Choroid plexus epithelial cell (primary cell): ENCODE measurements at regions not wholly inside any gene's neighbourhood (a gene's known extent, or its start where the extent isn't known, plus 50 kb on each side); places are given as distances from the start of the nearest gene placed in this dataset.
A peak's percentile ranks its signal among the peaks of the same experiment; 100 is the strongest.

Experiments
- DNase-seq: peaks from one replicate; pipeline ENCODE4 v3.0.0-alpha.2; 2010; ENCODE audit warnings: low read depth
- H3K4me3 ChIP-seq: 2 replicates; pipeline ENCODE4 v1.5.1; 2011; ENCODE audit warnings: low read depth, mild to moderate bottlenecking, control low read depth, low read length, moderate library complexity
- TF ChIP-seq, protein P1 (sequence below): conservative IDR thresholded peaks from 2 replicates; pipeline ENCODE4 v1.5.1; 2011; ENCODE audit warnings: low read depth, mild to moderate bottlenecking, control low read depth, inconsistent platforms, low read length, moderate library complexity

DNA sequence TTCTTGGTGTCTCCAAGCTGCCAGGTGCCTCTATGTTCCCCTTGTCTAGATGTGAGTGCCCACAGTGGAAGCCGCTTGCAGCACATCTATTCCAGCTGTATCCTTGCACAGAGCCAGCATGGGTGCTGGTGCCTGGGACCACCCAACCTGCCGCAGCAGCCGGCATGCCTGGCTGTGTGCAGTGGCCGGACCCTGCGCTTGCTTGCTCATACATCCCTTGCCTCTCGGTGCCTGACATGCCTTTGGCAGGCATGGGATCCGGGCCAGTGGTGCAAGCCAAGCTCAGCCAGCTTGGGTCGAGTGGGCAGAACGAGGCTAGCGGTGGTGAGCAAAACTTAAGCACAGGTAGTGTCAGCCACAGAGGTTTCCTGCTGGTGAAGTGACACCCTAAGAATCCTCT, 355.1 kb downstream of the TLL1 start:
- H3K4me3 ChIP-seq: no peak overlapping the region
- TF ChIP-seq, protein P1, sequence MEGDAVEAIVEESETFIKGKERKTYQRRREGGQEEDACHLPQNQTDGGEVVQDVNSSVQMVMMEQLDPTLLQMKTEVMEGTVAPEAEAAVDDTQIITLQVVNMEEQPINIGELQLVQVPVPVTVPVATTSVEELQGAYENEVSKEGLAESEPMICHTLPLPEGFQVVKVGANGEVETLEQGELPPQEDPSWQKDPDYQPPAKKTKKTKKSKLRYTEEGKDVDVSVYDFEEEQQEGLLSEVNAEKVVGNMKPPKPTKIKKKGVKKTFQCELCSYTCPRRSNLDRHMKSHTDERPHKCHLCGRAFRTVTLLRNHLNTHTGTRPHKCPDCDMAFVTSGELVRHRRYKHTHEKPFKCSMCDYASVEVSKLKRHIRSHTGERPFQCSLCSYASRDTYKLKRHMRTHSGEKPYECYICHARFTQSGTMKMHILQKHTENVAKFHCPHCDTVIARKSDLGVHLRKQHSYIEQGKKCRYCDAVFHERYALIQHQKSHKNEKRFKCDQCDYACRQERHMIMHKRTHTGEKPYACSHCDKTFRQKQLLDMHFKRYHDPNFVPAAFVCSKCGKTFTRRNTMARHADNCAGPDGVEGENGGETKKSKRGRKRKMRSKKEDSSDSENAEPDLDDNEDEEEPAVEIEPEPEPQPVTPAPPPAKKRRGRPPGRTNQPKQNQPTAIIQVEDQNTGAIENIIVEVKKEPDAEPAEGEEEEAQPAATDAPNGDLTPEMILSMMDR: no peak
- DNase-seq: no peak

DNA sequence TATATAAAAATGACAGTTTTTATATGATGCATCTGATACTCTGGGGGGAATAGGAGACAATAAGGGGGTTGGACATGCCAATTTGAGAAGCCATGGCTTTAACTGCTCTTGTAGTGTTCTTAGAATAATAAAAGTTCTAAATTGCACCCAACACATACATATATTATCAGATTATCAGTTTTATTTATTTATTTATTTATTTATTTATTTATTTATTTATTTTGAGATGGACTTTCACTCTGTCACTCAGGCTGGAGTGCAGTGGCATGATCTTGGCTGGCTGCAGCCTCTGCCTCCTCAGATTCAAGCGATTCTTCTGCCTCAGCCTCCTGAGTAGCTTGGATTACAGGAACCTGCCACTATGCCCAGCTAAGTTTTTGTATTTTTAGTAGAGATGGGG, 356.8 kb downstream of the TLL1 start:
- no peak for DNase-seq
- no peak overlapping the region for H3K4me3 ChIP-seq
- TF ChIP-seq, protein P1: no peak

DNA sequence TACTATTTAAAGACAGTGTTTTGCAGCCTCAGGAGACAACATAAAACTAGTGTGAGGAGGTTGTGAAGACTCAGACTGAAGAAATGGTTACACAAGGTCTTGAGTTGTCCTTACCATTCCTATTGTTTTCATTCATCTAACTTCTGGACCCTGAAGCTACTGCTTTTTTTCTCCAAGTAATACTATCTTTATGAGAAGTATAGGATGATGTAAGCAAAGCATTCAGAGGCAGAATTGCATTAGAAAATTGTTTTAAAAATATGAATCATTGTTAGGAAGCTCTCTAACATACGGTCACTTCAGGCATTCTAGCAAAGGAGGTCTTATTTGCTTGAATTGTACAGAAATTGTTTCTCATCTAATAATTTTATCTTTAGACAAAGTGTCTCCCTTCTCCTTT, 357.8 kb downstream of the TLL1 start:
- TF ChIP-seq, protein P1: no peak
- DNase-seq: no peak
- H3K4me3 ChIP-seq: no peak overlapping the region

DNA sequence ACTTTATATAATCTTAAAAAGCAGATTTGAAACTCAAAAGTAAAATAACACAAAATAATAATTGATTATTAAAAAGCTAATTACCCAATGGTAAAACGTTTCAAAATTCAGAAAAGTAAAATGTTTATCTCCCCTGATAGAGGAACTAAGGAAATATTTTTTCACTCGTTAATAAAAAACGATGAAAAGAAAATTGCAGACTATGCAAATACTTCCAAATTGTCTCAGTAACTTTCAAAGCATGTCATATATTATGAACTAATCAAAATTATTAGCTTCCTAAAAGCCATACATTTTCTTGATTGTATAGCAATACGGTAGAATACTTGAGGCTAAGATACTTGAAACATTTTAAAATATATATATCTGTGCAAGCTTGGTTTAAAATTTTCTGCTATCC, 366.3 kb downstream of the TLL1 start:
- TF ChIP-seq, protein P1: no peak
- no peak for DNase-seq
- no peak overlapping the region for H3K4me3 ChIP-seq

DNA sequence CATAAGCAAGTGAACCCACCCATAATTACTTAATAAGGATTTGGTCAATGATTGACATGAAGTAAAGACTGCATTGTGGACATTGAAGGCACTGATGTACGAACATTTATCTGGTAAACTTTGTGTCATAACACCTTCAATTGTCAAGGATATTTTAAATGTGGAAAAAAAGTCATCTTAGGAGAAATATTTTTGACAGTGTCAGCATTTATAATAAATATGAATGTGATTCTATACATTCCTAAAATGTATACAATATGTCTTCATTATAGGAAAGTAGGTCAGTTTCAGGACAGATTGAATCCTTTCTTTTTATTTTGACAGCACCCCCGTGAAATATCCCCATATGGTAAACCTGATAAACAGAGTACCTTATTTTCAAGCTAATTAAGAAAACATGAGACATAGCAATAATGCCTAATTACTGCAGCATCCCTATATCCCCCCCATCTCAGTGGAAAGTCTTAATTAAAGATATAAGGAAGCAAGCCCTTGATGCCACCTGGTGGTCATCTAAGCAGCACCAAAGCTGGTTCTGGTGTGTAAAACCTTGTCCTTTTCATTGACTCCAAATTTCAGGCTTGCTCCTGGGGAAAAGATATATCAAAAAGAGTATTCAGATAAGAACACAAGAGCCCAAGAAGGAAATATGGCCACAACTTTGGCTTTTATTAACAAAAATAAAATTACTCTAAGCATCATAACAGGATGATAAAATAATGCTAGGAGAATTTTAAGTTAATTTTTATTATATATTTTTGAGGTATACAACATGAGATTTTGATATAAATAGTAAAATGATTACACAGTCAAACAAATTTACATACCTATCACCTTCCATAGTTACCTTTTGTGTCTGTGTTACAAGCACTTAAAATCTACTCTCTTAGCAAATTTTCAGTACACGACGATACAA, 379.7 kb downstream of the TLL1 start:
- no peak overlapping the region for H3K4me3 ChIP-seq
- peak; percentile 51 for DNase-seq
- TF ChIP-seq, protein P1: peak; percentile 67

DNA sequence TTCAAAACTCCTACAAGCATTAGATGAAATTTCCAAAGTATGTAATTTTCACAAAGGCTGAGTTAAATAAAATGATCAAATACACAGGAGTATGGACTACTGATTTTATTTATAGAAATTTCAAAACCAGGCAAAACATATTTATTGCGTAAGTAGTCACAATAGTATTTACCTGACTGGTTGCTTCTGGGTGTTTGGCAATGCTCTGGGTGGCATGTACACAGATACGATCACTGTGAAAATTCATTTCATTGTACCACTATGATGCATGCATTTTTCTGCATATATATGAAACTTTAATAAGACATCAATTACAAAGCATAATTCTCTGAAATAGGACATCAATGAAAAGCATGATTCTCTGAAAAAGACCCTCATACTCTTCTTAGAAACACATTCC, 384.2 kb downstream of the TLL1 start:
- no peak overlapping the region for H3K4me3 ChIP-seq
- TF ChIP-seq, protein P1: no peak
- no peak for DNase-seq

DNA sequence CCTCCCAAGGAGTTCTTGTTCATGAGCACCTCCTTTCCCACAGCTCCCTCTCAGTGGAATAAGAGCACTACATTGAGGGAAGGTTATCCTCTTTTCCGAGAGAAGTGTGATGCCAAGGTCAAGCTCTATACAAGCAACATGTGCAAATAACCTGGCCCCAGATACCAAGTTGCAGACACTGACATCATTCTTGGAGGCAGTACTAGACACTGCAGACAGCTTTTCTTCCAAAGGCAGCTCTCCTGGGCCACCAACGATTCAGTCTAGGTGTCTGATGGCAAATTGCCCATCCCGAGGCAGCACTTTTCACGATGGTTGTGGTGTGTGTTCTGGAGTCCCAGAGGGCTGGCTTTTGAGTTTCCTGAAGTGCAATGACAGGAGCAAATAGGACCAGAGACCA, 384.9 kb downstream of the TLL1 start:
- no peak for DNase-seq
- TF ChIP-seq, protein P1: no peak
- H3K4me3 ChIP-seq: no peak overlapping the region
